PC-9 (cell line): ENCODE measurements at regions not wholly inside any gene's neighbourhood (a gene's known extent, or its start where the extent isn't known, plus 50 kb on each side); places are given as distances from the start of the nearest gene placed in this dataset.

ENCODE experiments used
- BruUV-seq: library from RNA; stranded (reverse); fragments of 400-500 nt; replicated peaks from 2 replicates; lab custom pipeline; 2021; lab: Mats Ljungman, UMichigan
- CTCF ChIA-PET: fragments of 300-600 bp; sonication (Branson Sonifier 250); formaldehyde crosslinking; loops from one replicate; lab custom pipeline; 2022; ENCODE audit warnings: antibody characterized with exemption; lab: Charles Lee
- POLR2A ChIA-PET: fragments of 300-600 bp; sonication (Branson Sonifier 250); formaldehyde crosslinking; loops from one replicate; lab custom pipeline; 2022; ENCODE audit warnings: antibody characterized with exemption; ENCODE audit not compliant: unreplicated experiment; lab: Charles Lee
- DNase-seq, 2 experiments: peaks; one replicate each; pipeline versions ENCODE4 v3.0.0 to v3.0.0-alpha.2; 2015 to 2022; ENCODE audit warnings: mixed read lengths in 1 of 2
- H2AFZ ChIP-seq: fragments of 200-600 bp; sonication (generic); 2 replicates; pipeline ENCODE4 v1.8.1; 2017; ENCODE audit warnings: antibody characterized with exemption
- H3F3A ChIP-seq: fragments of 200-600 bp; sonication (generic); 2 replicates; pipeline ENCODE4 v1.8.1; 2017; ENCODE audit warnings: antibody characterized with exemption, mild to moderate bottlenecking, low read depth; ENCODE audit not compliant: insufficient read depth
- H3K27ac ChIP-seq: fragments of 200-600 bp; sonication (generic); 2 replicates; pipeline ENCODE4 v1.6.1; 2016; ENCODE audit warnings: mixed run types
- H3K27me3 ChIP-seq: fragments of 200-600 bp; sonication (generic); 2 replicates; pipeline ENCODE4 v1.6.1; 2016; ENCODE audit warnings: low read depth, mixed run types; ENCODE audit not compliant: insufficient read depth
- H3K36me3 ChIP-seq: fragments of 200-600 bp; sonication (generic); 2 replicates; pipeline ENCODE4 v1.6.1; 2016; ENCODE audit warnings: low read depth, mixed run types
- H3K4me1 ChIP-seq: fragments of 200-600 bp; sonication (generic); replicated peaks from 2 replicates; pipeline ENCODE4 v1.6.1; 2016; ENCODE audit warnings: mixed run types; ENCODE audit not compliant: insufficient read depth
- H3K4me2 ChIP-seq: fragments of 200-600 bp; sonication (generic); 2 replicates; pipeline ENCODE4 v1.6.1; 2017; ENCODE audit warnings: mixed run types
- H3K4me3 ChIP-seq: fragments of 200-600 bp; sonication (generic); 2 replicates; pipeline ENCODE4 v1.6.1; 2016; ENCODE audit warnings: mixed run types
- H3K79me2 ChIP-seq: fragments of 200-600 bp; sonication (generic); 2 replicates; pipeline ENCODE4 v1.6.1; 2017; ENCODE audit warnings: low read depth, mixed run types
- H3K9me2 ChIP-seq: fragments of 200-600 bp; sonication (generic); 2 replicates; pipeline ENCODE4 v1.8.1; 2017; ENCODE audit warnings: mild to moderate bottlenecking; ENCODE audit not compliant: insufficient read depth
- H3K9me3 ChIP-seq: fragments of 200-600 bp; sonication (generic); 2 replicates; pipeline ENCODE4 v1.8.1; 2016; ENCODE audit warnings: low read depth; ENCODE audit not compliant: insufficient read depth
- H4K20me1 ChIP-seq: fragments of 200-600 bp; sonication (generic); 2 replicates; pipeline ENCODE4 v1.8.1; 2017; ENCODE audit not compliant: insufficient read depth
- EZH2 ChIP-seq: fragments of 200-600 bp; sonication (generic); IDR thresholded peaks from 2 replicates; pipeline ENCODE4 v1.8.0; 2017; ENCODE audit warnings: antibody characterized with exemption, low read depth
- intact Hi-C: fragments of 100-400 bp; cut with micrococcal nuclease; formaldehyde crosslinking; loops from one replicate; pipeline ENCODE4 v1.10.0; 2022; ENCODE audit not compliant: unreplicated experiment
- TF ChIP-seq, protein P1 (sequence below): fragments of 200-600 bp; sonication (generic); conservative IDR thresholded peaks from 2 replicates; pipeline ENCODE4 v1.6.1; 2017; ENCODE audit warnings: mixed run types, antibody characterized with exemption, mild to moderate bottlenecking, moderate library complexity

DNA sequence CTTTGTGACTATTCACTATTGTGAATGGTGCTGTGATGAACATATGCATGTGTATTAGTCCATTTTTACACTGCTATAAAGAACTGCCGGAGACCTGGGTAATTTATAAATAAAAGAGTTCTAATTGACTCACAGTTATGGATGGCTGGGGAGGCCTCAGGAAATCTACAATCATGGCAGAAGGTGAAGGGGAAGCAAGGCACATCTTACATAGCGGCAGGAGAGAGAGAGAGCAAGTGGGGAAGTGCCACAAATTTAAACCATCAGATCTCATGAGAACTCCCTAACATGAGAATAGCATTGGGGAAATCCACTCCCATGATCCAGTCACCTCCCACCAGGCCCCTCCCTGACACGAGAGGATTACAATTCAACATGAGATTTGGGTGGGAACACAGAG, 90.8 kb downstream of the ATP23 start:
- Histone ChIP-seq H2AFZ (no peak overlapping the region), H3F3A (peaks cover 17% of the 10 kb centered on the region; the same call in 1 of the 2 replicates), H3K27ac (no peak overlapping the region), H4K20me1 (no peaks in the 10 kb centered on the region), H3K4me2 (no peak overlapping the region), H3K4me1 (peaks cover 24% of the 10 kb centered on the region), H3K9me2 (no peaks in the 10 kb centered on the region), H3K36me3 (no peaks in the 10 kb centered on the region), H3K27me3 (no peaks in the 10 kb centered on the region), H3K4me3 (no peak overlapping the region), H3K79me2 (no peaks in the 10 kb centered on the region), H3K9me3 (peaks cover 23% of the 10 kb centered on the region; the same call in 1 of the 2 replicates)
- ChIA-PET POLR2A (no interaction called here), CTCF (no interaction called here)
- intact Hi-C loops: no loop called here
- BruUV-seq: no TSS peak
- TF ChIP-seq, protein P1, sequence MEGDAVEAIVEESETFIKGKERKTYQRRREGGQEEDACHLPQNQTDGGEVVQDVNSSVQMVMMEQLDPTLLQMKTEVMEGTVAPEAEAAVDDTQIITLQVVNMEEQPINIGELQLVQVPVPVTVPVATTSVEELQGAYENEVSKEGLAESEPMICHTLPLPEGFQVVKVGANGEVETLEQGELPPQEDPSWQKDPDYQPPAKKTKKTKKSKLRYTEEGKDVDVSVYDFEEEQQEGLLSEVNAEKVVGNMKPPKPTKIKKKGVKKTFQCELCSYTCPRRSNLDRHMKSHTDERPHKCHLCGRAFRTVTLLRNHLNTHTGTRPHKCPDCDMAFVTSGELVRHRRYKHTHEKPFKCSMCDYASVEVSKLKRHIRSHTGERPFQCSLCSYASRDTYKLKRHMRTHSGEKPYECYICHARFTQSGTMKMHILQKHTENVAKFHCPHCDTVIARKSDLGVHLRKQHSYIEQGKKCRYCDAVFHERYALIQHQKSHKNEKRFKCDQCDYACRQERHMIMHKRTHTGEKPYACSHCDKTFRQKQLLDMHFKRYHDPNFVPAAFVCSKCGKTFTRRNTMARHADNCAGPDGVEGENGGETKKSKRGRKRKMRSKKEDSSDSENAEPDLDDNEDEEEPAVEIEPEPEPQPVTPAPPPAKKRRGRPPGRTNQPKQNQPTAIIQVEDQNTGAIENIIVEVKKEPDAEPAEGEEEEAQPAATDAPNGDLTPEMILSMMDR: no peak
- no peak for TF ChIP-seq EZH2
- DNase-seq: no peak

DNA sequence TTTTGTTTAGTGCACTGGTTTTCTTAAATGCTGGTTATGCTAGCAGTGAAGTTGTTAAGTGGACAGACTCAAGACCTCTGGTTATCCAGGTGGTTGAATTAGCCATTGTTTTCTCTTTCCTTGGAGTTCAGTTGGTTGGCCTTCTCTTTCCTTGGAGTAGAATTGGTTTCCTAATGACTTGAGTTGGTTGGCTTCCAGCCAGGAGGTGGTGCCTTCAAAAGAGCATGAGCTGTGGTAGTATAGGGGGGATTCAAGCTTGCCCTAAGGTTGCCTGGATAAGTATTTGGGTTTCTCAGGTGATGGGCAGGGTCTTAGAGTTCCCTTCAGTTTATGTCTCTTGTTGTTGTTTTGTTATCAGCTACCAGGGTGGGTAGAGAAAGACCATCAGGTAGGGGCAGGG, 92.5 kb downstream of the ATP23 start:
- Histone ChIP-seq H3K36me3 (no peaks in the 10 kb centered on the region), H3K9me2 (no peaks in the 10 kb centered on the region), H3K27me3 (no peaks in the 10 kb centered on the region), H3K4me2 (peak overlapping the region; percentile 81), H3K27ac (peak overlapping the region; percentile 84), H4K20me1 (no peaks in the 10 kb centered on the region), H3K79me2 (no peaks in the 10 kb centered on the region), H3F3A (peaks cover 17% of the 10 kb centered on the region; the same call in 1 of the 2 replicates), H3K9me3 (peaks cover 23% of the 10 kb centered on the region; the same call in 1 of the 2 replicates), H3K4me1 (peaks cover 24% of the 10 kb centered on the region), H2AFZ (peak overlapping the region; percentile 71; the same call in 1 of the 2 replicates), H3K4me3 (peak overlapping the region; percentile 3; the same call in 1 of the 2 replicates)
- POLR2A ChIA-PET: interaction anchor here (0.6 kb wide), 1 partner anchor 843 kb away, joined by 3 read pairs; no protein-coding TSS in a partner anchor
- no TSS peak for BruUV-seq
- CTCF ChIA-PET: interaction anchor here (0.9 kb wide), 1 partner anchor 12 kb away, joined by 3 read pairs; no protein-coding TSS in a partner anchor
- TF ChIP-seq, protein P1: no peak
- TF ChIP-seq EZH2: no peak
- no peak for DNase-seq
- intact Hi-C loops: no loop called here

DNA sequence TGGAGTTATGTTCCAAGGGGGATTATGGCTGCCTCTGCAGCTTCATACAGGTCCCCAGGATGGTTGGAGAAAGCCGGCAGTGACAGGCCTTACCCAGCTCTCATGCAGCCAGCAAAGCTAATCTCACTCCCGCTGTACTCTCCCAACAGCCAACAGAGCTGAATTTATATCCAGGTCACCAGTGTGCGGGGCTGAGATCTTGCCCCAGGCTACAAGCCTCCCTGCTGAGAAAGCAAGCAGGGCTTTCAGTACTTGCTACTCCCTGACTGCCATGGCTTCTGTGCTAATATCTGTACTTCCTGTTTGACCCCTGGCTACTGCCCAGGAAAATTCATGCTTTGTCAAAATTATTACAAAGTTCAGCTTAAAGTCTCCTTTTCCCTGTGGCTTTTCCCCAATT, 92.9 kb downstream of the ATP23 start:
- Histone ChIP-seq H3K4me2 (peak overlapping the region; percentile 81), H3F3A (peaks cover 17% of the 10 kb centered on the region; the same call in 1 of the 2 replicates), H3K36me3 (no peaks in the 10 kb centered on the region), H3K9me3 (peaks cover 23% of the 10 kb centered on the region; the same call in 1 of the 2 replicates), H2AFZ (peak overlapping the region; percentile 71), H4K20me1 (no peaks in the 10 kb centered on the region), H3K9me2 (no peaks in the 10 kb centered on the region), H3K27ac (peak overlapping the region; percentile 84), H3K4me3 (peak overlapping the region; percentile 3; the same call in 1 of the 2 replicates), H3K4me1 (peaks cover 24% of the 10 kb centered on the region), H3K27me3 (no peaks in the 10 kb centered on the region), H3K79me2 (no peaks in the 10 kb centered on the region)
- CTCF ChIA-PET: interaction anchor here (0.9 kb wide), 1 partner anchor 11 kb away, joined by 3 read pairs; no protein-coding TSS in a partner anchor
- POLR2A ChIA-PET: interaction anchor here (0.5 to 0.6 kb wide), 3 partner anchors 51 to 843 kb away, joined by 3 to 5 read pairs (median 3); no protein-coding TSS in a partner anchor
- peak; percentile 58 to 66 for DNase-seq
- no peak for TF ChIP-seq EZH2
- TF ChIP-seq, protein P1: no peak
- no TSS peak for BruUV-seq
- intact Hi-C loops: no loop called here
